Lung (tissue), 11 donors: ENCODE measurements at regions not wholly inside any gene's neighbourhood (a gene's known extent, or its start where the extent isn't known, plus 50 kb on each side); places are given as distances from the start of the nearest gene placed in this dataset.

Experiments used
- ATAC-seq: fragments of 200-7000 bp; cut with Tn5 transposase; one replicate; pipeline ENCODE4 v1.9.1; 2020; ENCODE audit warnings: moderate number of reproducible peaks; ENCODE audit not compliant: insufficient read depth, low FRiP score
- DNase-seq, 3 donors: peaks; one replicate each; pipeline ENCODE4 v3.0.0-alpha.2; 2013 to 2017
- H3K27ac ChIP-seq, 2 donors: one replicate each; pipeline ENCODE4 v1.5.1; 2013; ENCODE audit warnings: mild to moderate bottlenecking in 2 of 2, moderate library complexity in 2 of 2, control low read depth in 1 of 2, inconsistent platforms in 1 of 2, low read depth in 1 of 2, low read length in 1 of 2
- H3K27me3 ChIP-seq, 3 donors: one replicate each; pipeline ENCODE4 v1.5.1; 2013; ENCODE audit warnings: low read length in 2 of 3; ENCODE audit not compliant: control insufficient read depth in 3 of 3, insufficient read depth in 3 of 3
- H3K36me3 ChIP-seq, 4 donors: one replicate each; pipeline ENCODE4 v1.5.1; 2013; ENCODE audit warnings: low read length in 4 of 4, mild to moderate bottlenecking in 1 of 4, moderate library complexity in 1 of 4; ENCODE audit not compliant: control insufficient read depth in 4 of 4, insufficient read depth in 4 of 4
- H3K4me1 ChIP-seq, 5 donors: one replicate each; pipeline ENCODE4 v1.5.1; 2013; ENCODE audit warnings: low read length in 5 of 5, mild to moderate bottlenecking in 2 of 5, moderate library complexity in 1 of 5; ENCODE audit not compliant: control insufficient read depth in 5 of 5, insufficient read depth in 5 of 5
- H3K4me3 ChIP-seq: one replicate; pipeline ENCODE4 v1.5.1; 2013; ENCODE audit warnings: mild to moderate bottlenecking, control low read depth, moderate library complexity
- H3K9ac ChIP-seq, 2 donors: one replicate each; pipeline ENCODE4 v1.5.1; 2013; ENCODE audit warnings: low read length in 2 of 2, control low read depth in 1 of 2; ENCODE audit not compliant: insufficient read depth in 1 of 2
- H3K9me3 ChIP-seq, 4 donors: one replicate each; pipeline ENCODE4 v1.5.1; 2013; ENCODE audit warnings: low read length in 3 of 4, mild to moderate bottlenecking in 1 of 4, moderate library complexity in 1 of 4; ENCODE audit not compliant: control insufficient read depth in 4 of 4, insufficient read depth in 3 of 4
- WGBS, 2 donors: extraction: QIAGEN DNeasy Blood & Tissue Kit; methylation state at CpG; one replicate each; pipeline ENCODE4 v1.1.7; 2013; 5-methylcytosine and 5-hydroxymethylcytosine counted together
- TF ChIP-seq, protein P1 (sequence below): IDR thresholded peaks from 2 replicates; pipeline ENCODE4 v1.5.1; 2012; ENCODE audit warnings: mild to moderate bottlenecking; ENCODE audit errors: control extremely low read depth, extremely low read depth
- donor health status: control.
- donor health status: control.
- donor health status: Bipolar disorder and iron deficiency.
- donor health status: healthy.
- donor health status: DM: yes; HTN: yes; CAD: no.

DNA sequence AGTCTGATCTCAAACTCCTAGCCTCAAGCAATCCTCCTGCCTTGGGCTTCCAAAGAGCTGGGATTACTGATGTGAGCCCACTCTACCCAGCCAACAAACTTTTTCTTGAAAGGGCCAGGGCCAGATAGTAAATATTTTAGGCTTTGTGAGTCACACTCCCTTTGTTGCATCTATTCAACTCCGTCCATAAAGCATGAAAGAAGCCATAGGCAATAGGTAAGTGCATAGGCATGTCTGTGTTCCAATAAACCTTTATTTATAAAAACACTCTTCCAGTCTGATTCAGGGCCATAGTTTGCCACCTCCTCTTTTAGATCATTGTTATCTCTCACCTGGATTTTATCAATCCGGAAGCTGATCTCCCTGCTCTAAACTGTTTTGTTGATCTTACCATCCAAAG lies 105.6 kb upstream of the BMPER start:
- DNase-seq (no peak), ATAC-seq (no peak)
- Histone ChIP-seq H3K27ac (no peak overlapping the region), H3K27me3 (no peaks in the 10 kb centered on the region), H3K9me3 (peaks cover 0 to 4% (median 0%) of the 10 kb centered on the region in 4 donors), H3K4me3 (no peak overlapping the region), H3K9ac (no peak overlapping the region), H3K4me1 (peaks cover 0 to 14% (median 0%) of the 10 kb centered on the region in 5 donors), H3K36me3 (no peaks in the 10 kb centered on the region)
- WGBS, 2 donors = 67 to 95% methylated on average over 2 of the region's 2 CpGs
- TF ChIP-seq, protein P1, sequence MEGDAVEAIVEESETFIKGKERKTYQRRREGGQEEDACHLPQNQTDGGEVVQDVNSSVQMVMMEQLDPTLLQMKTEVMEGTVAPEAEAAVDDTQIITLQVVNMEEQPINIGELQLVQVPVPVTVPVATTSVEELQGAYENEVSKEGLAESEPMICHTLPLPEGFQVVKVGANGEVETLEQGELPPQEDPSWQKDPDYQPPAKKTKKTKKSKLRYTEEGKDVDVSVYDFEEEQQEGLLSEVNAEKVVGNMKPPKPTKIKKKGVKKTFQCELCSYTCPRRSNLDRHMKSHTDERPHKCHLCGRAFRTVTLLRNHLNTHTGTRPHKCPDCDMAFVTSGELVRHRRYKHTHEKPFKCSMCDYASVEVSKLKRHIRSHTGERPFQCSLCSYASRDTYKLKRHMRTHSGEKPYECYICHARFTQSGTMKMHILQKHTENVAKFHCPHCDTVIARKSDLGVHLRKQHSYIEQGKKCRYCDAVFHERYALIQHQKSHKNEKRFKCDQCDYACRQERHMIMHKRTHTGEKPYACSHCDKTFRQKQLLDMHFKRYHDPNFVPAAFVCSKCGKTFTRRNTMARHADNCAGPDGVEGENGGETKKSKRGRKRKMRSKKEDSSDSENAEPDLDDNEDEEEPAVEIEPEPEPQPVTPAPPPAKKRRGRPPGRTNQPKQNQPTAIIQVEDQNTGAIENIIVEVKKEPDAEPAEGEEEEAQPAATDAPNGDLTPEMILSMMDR = no peak

DNA sequence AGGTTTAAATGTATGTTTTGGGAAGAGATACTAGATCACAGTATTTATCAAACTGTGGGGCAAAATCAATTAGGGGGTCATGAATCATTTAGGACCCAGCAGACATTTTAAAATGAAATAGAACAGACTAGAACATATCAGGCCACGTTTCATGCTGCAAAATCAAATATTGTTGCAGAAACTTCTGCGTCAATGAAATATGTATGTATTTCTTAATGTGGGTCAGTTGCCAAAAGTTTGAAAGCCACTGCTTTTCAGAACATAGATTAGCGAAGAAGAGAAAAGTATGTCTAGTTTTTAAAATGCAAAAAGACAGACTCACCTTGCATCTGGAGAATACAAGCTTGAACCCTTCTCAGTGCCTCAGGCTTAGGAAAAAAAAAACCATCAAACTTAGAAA lies 102.7 kb upstream of the BMPER start:
- Histone ChIP-seq H3K27ac (no peak overlapping the region), H3K4me3 (no peak overlapping the region), H3K36me3 (no peaks in the 10 kb centered on the region), H3K9ac (no peak overlapping the region), H3K27me3 (no peaks in the 10 kb centered on the region), H3K9me3 (peaks cover 0 to 4% (median 0%) of the 10 kb centered on the region in 4 donors), H3K4me1 (peaks cover 0 to 42% (median 22%) of the 10 kb centered on the region in 5 donors)
- 80 to 92% methylated on average over 3 of the region's 3 CpGs for WGBS, 2 donors
- DNase-seq (peak in 2 of 3 donors; percentile 38 to 60), ATAC-seq (no peak)
- TF ChIP-seq, protein P1 = no peak

DNA sequence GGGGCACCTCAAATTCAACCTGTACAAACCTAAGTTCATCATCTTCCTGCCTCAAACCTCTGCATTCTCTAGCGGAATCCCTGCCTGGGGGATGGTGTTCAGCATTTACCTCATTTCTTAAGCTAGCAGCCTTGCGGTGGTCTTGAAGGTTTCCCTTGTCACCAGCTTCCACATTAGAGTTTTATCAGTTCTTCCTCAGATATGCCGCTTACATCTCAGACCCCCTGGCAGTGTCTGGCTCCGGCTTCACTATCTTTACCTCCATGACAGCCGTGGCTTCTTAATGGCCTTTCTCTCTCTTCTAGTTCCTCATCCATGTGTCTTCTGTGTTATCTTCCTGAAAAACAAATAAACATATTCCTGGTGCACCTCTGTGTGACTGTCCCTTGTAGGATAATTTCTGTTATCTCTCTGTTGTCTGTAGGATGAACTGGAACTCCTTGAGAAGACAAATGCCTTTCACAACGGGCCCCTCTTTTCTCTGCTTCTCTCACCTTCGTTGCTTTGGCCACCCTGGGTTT lies 101.1 kb upstream of the BMPER start:
- Histone ChIP-seq H3K36me3 (no peaks in the 10 kb centered on the region), H3K27me3 (no peaks in the 10 kb centered on the region), H3K4me1 (peaks cover 0 to 51% (median 30%) of the 10 kb centered on the region in 5 donors), H3K9ac (no peak overlapping the region), H3K4me3 (no peak overlapping the region), H3K9me3 (peaks cover 0 to 4% (median 0%) of the 10 kb centered on the region in 4 donors), H3K27ac (no peak overlapping the region)
- no peak for ATAC-seq
- TF ChIP-seq, protein P1 = no peak
- DNase-seq = no peak
- 80 to 88% methylated on average over 7 of the region's 7 CpGs for WGBS, 2 donors

DNA sequence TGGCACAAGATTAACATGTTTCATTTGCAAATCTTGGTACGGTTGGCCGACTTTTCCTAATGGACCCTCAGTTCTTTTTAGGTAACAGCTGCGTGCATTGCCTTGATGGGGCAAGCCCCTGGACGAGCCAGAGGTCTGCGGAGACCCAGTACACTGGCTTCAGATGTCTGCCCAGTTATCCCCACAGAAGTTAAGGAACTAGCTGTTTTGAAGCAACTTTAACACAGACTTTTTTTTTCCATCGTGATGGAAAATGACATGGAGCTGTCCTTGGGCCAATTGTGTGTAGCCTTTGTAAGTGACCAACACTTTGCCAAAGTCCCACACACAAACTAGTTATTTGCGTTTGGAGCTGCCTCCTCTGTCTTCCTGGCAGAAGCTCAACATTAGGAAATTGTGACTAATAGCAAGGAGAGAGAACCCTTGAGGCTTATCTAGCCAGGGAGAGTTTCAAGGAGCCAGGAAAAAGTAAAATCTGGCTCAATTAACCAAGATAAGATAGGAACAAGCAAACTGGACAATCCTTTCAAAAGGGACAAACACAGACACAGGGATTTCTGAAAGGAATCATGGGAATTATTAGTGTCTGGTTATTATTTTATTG lies 99.6 kb upstream of the BMPER start:
- DNase-seq (peak; percentile 29 to 85 (median 83)), ATAC-seq (peak; percentile 51)
- H3K27me3 ChIP-seq = no peaks in the 10 kb centered on the region
- TF ChIP-seq, protein P1 = no peak
- H3K9ac ChIP-seq = no peak overlapping the region
- no peak overlapping the region for H3K4me3 ChIP-seq
- H3K4me1 ChIP-seq = peaks cover 0 to 51% (median 30%) of the 10 kb centered on the region in 5 donors
- H3K36me3 ChIP-seq = no peaks in the 10 kb centered on the region
- WGBS, 2 donors = 66 to 87% methylated on average over 7 of the region's 7 CpGs
- peaks cover 0 to 4% (median 0%) of the 10 kb centered on the region in 4 donors for H3K9me3 ChIP-seq
- H3K27ac ChIP-seq = no peak overlapping the region
